ENCODE measurements at regions not wholly inside any gene's neighbourhood (a gene's known extent, or its start where the extent isn't known, plus 50 kb on each side); places are given as distances from the start of the nearest gene placed in this dataset.

DNA sequence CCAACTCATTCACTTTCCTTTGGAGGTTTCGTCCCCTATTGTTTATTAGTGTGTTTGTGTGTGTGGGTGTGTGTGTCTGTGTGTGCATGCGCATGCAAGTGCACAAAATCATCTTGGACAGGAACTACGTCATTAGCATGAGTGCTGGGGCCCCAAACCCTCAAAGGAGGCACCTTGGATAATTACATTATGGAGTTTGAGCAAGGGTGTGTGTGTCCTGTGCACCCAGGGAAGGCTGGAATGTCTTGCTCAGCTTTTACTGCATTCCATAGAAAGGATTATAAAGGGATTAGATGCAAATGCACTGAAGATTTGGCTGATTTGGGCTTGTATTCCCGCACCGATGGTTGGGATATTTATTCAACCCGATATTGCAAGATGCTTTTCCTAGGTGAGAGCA lies 203.4 kb upstream of the NAV2 start:
- TF ChIP-seq, protein P1, sequence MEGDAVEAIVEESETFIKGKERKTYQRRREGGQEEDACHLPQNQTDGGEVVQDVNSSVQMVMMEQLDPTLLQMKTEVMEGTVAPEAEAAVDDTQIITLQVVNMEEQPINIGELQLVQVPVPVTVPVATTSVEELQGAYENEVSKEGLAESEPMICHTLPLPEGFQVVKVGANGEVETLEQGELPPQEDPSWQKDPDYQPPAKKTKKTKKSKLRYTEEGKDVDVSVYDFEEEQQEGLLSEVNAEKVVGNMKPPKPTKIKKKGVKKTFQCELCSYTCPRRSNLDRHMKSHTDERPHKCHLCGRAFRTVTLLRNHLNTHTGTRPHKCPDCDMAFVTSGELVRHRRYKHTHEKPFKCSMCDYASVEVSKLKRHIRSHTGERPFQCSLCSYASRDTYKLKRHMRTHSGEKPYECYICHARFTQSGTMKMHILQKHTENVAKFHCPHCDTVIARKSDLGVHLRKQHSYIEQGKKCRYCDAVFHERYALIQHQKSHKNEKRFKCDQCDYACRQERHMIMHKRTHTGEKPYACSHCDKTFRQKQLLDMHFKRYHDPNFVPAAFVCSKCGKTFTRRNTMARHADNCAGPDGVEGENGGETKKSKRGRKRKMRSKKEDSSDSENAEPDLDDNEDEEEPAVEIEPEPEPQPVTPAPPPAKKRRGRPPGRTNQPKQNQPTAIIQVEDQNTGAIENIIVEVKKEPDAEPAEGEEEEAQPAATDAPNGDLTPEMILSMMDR (IDR thresholded peaks at IDR 0.05; ENCODE audit: extremely low read depth in 1 of 2, insufficient read depth in 1 of 2, low read depth in 1 of 2, low read length in 2 of 2): no peak
- TF ChIP-seq POLR2A (IDR thresholded peaks at IDR 0.05; ENCODE audit: low read depth, low read length) (no peak), POLR2AphosphoS5 (IDR thresholded peaks at IDR 0.05; ENCODE audit: insufficient read depth, low read depth, low read length) (no peak), EZH2 (IDR thresholded peaks at IDR 0.05; ENCODE audit: borderline replicate concordance, low read depth, low read length, severe bottlenecking) (no peak)
- TF ChIP-seq, protein P2, sequence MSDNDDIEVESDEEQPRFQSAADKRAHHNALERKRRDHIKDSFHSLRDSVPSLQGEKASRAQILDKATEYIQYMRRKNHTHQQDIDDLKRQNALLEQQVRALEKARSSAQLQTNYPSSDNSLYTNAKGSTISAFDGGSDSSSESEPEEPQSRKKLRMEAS (IDR thresholded peaks at IDR 0.05; ENCODE audit: insufficient read depth, insufficient read length): no peak

Data from endothelial cell of umbilical vein (primary cell).